H4 (cell line): ENCODE measurements at regions not wholly inside any gene's neighbourhood (a gene's known extent, or its start where the extent isn't known, plus 50 kb on each side); places are given as distances from the start of the nearest gene placed in this dataset.

Experiments
- DNase-seq: peaks from one replicate; pipeline ENCODE4 v3.0.0-alpha.2; 2015; ENCODE audit warnings: low spot score

- no peak for DNase-seq
These were observed 250.9 kb downstream of the QKI start for GRCh38 chr6:163665464-163665863.

GRCh38 chr6:163663575-163663974, 249.1 kb downstream of the QKI start:
- no peak for DNase-seq

DNA sequence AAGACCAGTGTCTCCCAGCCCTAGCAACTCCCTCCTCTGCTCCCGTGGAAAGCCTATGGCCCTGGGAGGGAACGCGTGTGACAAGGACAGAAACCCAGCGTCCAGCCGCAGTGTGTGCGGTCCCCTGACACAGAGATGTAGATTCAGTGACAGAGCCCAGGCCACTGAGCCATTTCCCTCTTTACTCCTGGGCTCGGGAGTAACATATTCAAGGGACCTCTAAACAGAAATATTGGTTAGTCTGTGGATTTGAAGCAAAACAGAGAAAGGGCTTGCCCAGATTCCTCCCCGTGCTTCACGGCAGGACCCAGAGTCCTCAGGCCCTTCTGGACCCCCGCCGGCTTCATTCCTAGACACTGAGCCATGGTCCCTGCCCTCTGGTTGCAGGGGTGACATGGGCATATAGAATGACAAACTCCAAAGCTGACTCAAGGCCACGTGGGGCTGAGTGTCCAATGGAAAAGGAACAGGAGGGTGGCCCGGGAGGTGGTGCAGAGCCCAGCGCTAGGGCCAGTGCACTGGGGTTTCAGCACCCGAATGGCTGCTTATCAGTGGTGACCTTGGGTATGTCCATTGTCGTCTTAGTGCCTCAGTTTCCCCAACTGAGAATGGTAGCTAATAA, 248.2 kb downstream of the QKI start:
- no peak for DNase-seq

DNA sequence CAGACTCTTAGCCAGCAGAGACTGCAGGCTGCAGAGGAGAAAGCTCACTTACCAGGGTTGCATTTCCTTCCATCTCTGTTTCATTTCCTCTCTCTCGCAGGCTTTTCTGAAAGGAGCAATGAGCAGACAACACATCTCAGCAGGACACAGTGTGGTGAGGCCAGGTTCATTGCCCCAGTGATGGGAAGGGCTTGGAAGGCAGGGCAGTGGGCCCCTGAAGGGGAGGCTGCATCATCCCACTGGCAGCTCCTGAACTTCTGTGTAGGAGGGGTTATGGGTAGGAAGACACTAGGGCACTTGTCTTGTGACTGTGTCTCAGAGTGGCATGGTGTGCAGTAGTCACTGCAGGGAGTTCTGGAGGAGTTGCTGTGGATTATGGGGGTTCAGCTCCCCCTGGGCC, 246.8 kb downstream of the QKI start:
- DNase-seq: no peak

GRCh38 chr6:163659803-163660202, 245.3 kb downstream of the QKI start:
- DNase-seq: no peak

GRCh38 chr6:163655217-163656121, 241.0 kb downstream of the QKI start:
- no peak for DNase-seq

DNA sequence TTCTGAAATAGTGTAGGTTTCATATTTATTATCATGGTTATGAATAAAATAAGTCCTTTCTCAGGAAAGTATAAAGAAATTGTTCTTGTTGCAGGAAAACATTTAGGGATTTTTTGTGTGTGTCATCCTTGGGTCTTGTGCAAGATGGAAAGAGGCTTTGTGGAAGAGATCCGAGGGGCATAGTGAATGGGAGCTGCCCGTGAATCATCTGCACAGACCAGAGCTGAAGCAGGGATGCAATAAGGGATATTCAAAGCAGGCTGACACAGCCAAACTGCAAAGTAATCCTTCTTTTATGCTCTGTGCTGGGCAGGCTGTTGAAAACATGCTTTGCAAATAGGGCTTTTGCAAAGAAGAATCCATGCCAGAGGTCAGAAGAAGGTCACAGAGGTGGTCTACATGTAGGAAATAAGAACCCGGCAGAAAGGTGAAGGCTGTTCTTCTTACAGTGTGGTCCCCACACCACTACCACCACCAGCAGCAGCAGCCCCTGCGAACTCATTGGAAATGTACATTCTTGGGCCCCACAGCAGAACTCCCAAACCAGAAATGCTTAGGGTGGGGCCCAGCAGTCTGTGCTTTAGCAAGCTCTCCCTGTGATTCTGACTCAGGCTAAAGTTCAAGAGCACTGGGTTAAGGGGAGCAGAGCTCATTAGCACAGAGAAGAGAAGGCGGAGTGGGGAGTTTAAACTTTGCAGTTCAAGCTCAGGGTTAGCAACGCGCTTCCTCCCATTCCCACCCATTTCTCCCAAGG, 237.6 kb downstream of the QKI start:
- no peak for DNase-seq

DNA sequence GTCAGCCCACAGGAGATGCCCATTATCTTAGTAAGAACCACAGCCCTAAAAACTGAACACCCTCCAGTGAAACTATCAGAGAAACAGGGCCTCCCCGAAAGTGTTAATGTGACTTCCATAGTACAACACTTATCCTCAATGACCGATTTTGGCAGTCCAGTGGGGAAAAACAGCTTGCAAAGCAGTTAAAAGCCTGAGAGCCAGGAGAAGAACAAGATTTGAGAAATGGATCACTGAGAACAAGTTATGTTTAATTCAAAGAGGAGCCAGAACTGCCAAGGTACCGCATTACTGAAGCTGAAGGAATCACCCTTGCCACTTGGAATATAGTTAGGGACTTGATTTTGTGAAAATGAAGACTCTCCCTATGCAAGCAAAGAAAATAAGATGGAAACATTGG, 236.9 kb downstream of the QKI start:
- DNase-seq: no peak

DNA sequence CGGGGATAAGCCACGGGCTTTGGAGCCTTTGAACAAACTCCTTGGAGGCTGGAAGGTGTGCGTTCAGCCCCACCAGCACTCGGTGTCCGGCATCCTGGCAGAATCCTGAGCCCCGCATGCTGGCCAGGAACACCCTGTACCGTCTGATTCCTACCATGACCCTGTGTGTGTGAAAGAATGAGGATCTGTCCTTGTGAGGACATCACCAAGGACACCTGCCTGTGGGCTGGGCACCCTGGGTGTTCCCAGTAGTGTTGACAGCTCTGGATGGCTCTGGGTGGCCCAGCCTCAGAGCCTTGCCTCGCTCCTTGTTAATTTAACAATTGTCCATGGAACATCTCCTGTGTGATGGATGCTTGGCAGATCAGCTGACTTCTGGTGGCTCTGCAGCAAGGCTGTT, 234.3 kb downstream of the QKI start:
- DNase-seq: no peak

DNA sequence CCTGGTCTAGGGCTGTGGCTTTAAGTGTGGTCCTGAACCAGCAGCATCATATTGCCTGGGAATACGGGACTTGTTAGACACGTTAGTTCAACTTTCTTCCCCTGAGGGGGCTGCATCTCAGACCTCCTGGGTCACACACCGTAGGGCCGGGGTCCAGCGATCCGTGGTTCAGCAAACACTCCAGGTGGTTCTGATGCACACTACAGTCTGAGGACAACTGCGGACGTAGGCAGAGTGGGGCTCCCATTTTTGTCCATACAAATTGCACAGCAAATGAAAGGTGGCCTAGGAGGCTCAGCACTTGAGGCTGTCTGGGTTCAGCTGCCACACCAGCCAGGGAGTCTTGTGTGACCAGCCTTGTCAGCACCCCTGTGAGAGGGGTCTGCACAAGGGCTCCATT, 233.1 kb downstream of the QKI start:
- no peak for DNase-seq

GRCh38 chr6:163646866-163647265, 232.3 kb downstream of the QKI start:
- no peak for DNase-seq

DNA sequence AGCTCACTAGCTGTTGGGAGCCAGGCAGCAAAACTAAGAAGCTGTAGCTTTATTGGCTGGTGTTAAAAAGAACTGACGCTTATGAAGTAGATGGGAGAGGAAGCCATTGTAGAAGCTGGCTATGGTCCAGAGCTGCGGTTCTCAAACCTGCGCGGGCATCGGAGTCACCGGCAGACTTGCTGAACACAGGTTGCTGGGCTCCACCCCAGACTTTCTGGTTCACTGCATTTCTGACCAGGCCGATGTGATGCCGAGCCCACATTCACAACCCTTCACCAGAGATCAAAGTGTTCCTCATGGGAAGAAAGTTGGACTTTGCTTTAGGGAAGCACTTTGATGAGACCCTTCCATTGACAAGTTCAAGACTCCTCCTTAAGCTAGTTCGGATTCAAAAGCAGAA, 231.6 kb downstream of the QKI start:
- DNase-seq: no peak

DNA sequence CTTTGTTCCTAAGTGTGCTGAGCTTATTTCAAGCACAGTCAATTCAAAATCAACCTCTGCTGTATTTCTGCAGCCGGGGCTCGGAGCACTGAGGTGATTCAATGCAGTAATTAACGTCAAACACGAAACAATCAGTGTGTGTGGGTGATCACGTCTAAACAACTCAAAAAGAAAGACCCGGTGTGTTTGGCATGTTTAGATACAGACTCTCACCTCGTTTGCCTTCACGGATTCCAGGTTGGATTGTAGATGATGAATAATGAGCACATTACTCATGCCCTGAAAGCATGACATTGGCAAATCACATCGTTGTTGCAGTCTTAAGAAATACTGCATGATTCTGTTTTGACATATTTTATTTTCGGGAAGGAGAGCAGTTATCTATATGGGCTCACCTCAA, 231.0 kb downstream of the QKI start:
- DNase-seq: no peak

DNA sequence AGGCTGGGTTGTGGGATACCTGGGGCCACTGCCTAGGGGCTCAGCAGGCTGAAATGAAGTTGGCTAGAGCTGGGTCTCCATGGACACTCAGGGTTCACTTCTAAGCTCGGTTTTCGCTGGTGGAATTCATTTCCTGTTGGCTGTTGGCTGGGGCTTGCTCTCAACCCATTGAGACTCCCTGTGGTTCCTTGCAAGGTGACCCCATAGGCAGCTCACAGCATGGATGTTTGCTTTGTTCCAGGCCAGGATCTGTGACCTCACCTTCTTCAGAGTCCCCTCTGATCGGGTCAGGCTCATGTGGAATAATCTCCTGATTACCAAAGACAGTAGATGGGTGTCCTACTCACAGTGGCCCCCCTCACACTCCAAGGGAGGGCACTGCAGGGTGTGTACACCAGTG, 229.3 kb downstream of the QKI start:
- DNase-seq: no peak

- no peak for DNase-seq
These were observed 227.2 kb downstream of the QKI start for GRCh38 chr6:163641706-163642105.

DNA sequence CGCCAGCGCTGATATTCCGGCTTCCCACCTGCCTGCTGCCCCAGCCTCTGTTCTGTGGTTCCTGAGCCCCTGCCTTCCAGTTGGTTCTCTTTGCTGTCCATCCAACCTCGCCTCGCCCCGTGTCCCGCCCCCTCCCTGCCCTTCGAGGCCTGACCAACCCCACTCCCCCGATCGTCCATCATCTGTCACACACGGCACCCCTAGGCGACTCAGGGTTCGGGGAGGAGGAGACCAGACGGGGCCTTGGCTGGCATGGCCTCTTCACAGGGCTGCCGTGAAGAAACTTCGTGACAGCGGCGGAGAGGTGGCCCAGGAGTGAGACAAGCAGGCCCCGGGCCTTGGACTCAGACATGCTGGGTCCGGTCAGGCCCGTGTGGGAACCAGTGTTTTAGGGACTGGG, 226.1 kb downstream of the QKI start:
- DNase-seq: no peak

GRCh38 chr6:163637524-163637923, 223.0 kb downstream of the QKI start:
- DNase-seq: no peak

GRCh38 chr6:163635731-163636364, 221.3 kb downstream of the QKI start:
- DNase-seq: no peak

DNA sequence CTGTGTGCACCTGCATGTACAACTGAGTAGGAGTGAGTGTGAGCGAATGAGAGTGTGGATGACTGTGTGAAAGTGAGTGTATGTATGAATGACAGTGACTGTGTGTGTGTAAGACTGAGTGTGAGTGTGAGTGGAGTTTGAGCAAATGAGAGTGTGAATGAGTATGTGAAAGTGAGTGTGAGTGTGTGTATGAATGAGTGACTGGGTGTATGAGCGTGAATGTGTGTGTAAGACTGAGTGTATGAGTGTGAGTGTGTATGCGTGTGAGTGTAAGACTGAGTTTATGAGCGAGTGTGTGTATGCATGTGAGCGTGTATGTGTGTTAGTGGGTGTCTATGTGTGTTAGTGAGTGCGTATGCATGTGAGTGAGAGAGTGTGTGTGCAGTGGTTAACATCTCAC, 220.8 kb downstream of the QKI start:
- DNase-seq: no peak

GRCh38 chr6:163634211-163635171, 220.0 kb downstream of the QKI start:
- no peak for DNase-seq

GRCh38 chr6:163630991-163631390, 216.5 kb downstream of the QKI start:
- no peak for DNase-seq
